Tibial artery (tissue), 4 donors: ENCODE measurements at regions not wholly inside any gene's neighbourhood (a gene's known extent, or its start where the extent isn't known, plus 50 kb on each side); places are given as distances from the start of the nearest gene placed in this dataset.

Experiments
- DNase-seq, 2 donors: peaks; one replicate each; pipeline ENCODE4 v3.0.0-alpha.2; 2019
- H3K27ac ChIP-seq, 2 donors: fragments of 200-600 bp; sonication (generic) in 1 of 2; 1 replicate in 1 of 2; 2 replicates in 1 of 2; pipeline ENCODE4 v1.5.1; 2018 to 2019; ENCODE audit warnings: mild to moderate bottlenecking in 1 of 2
- H3K27me3 ChIP-seq, 2 donors: fragments of 200-600 bp; sonication (generic) in 1 of 2; one replicate each; pipeline versions ENCODE4 v1.5.1 to v1.6.0; 2016 to 2019
- H3K36me3 ChIP-seq, 3 donors: fragments of 200-600 bp; sonication (generic) in 2 of 3; one replicate each; pipeline ENCODE4 v1.5.1; 2016 to 2019; ENCODE audit warnings: mild to moderate bottlenecking in 2 of 3
- H3K4me1 ChIP-seq, 4 donors: fragments of 200-600 bp; sonication (generic) in 2 of 4; 1 replicate in 3 of 4; 2 replicates in 1 of 4; pipeline ENCODE4 v1.5.1; 2016 to 2019
- H3K4me3 ChIP-seq, 2 donors: fragments of 200-600 bp; sonication (generic) in 1 of 2; 1 replicate in 1 of 2; 2 replicates in 1 of 2; pipeline ENCODE4 v1.5.1; 2018 to 2019; ENCODE audit warnings: mild to moderate bottlenecking in 2 of 2
- H3K9me3 ChIP-seq, 3 donors: fragments of 200-600 bp; sonication (generic) in 1 of 3; one replicate each; pipeline ENCODE4 v1.5.1; 2016 to 2019
- intact Hi-C: fragments of 100-400 bp; cut with DNase I; formaldehyde crosslinking; loops from one replicate; pipeline ENCODE4 v1.15.0; 2023; ENCODE audit warnings: low total_unique reads
- TF ChIP-seq, protein P1 (sequence below), 2 experiments: fragments of 200-600 bp in 1 of 2; fragments of 450-650 bp in 1 of 2; IDR thresholded peaks; one replicate each; pipeline ENCODE4 v1.5.1; 2017 to 2019; ENCODE audit warnings: antibody characterized with exemption in 2 of 2, mild to moderate bottlenecking in 1 of 2, moderate library complexity in 1 of 2

DNA sequence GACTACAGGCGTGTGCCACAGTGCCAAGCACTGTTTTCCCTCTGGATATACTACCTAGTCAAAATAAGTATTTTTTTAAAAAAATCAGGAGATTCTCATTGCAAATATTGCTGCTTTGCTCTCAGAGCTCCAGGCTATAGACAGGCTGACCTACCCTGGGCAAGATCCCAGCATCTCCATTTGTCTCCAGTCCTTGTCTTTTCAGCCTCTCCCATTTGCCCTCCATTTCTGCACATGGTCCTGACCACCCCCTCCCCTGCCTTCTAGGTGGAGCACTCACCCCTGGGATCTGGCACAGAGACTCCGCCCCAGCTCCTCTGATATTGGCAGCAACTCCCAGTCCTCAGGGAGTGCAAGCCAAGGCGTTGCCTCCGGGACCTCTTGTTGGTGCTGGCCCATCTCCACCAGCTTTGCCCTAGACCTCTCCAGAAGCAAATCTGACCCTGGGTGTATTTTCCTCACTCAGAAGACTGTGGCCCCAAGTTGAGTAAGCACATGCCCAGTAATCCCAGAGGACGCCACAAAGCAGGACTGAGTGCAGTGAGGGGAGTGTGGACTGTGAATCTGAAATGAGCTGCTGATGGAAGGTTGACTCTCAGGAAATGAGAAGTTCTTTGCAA is 120.6 kb downstream of the MTPAP start:
- intact Hi-C loops, result no loop called here
- peak; percentile 29 to 86 for DNase-seq
- peak overlapping the region in 1 of 2 donors; percentile 36 for H3K27ac ChIP-seq
- H3K9me3 ChIP-seq, result no peaks in the 10 kb centered on the region
- TF ChIP-seq, protein P1, sequence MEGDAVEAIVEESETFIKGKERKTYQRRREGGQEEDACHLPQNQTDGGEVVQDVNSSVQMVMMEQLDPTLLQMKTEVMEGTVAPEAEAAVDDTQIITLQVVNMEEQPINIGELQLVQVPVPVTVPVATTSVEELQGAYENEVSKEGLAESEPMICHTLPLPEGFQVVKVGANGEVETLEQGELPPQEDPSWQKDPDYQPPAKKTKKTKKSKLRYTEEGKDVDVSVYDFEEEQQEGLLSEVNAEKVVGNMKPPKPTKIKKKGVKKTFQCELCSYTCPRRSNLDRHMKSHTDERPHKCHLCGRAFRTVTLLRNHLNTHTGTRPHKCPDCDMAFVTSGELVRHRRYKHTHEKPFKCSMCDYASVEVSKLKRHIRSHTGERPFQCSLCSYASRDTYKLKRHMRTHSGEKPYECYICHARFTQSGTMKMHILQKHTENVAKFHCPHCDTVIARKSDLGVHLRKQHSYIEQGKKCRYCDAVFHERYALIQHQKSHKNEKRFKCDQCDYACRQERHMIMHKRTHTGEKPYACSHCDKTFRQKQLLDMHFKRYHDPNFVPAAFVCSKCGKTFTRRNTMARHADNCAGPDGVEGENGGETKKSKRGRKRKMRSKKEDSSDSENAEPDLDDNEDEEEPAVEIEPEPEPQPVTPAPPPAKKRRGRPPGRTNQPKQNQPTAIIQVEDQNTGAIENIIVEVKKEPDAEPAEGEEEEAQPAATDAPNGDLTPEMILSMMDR (IDR thresholded peaks at IDR 0.05), result no peak
- H3K4me3 ChIP-seq, result no peak overlapping the region
- peaks cover 0 to 33% (median 23%) of the 10 kb centered on the region in 4 donors for H3K4me1 ChIP-seq
- H3K36me3 ChIP-seq, result no peaks in the 10 kb centered on the region
- H3K27me3 ChIP-seq, result no peaks in the 10 kb centered on the region

DNA sequence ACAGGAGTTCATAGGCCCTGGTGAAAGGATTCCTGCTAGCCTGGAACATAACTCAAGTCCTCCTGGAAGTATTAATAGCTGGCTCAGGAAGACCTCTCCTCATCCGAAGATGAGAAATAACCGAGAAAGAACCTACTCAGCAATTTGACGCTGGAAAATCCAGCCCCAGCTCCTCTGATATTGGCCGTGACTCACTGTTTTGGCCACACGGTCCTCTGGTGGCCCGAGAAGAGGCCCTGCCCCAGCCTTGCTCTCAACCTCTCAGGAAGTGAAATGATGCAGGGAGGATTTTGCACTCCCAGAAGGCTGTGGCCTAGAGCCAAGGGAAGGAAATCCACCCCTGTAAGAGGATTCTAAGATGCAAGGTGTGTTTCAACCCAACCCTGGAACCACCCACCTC is 121.6 kb downstream of the MTPAP start:
- TF ChIP-seq, protein P1 (IDR thresholded peaks at IDR 0.05), result no peak
- Histone ChIP-seq H3K9me3 (no peaks in the 10 kb centered on the region), H3K27me3 (no peaks in the 10 kb centered on the region), H3K27ac (peak overlapping the region; percentile 36 to 52), H3K4me3 (no peak overlapping the region), H3K36me3 (no peaks in the 10 kb centered on the region), H3K4me1 (peaks cover 0 to 33% (median 23%) of the 10 kb centered on the region in 4 donors)
- no peak for DNase-seq
- intact Hi-C loops, result no loop called here

DNA sequence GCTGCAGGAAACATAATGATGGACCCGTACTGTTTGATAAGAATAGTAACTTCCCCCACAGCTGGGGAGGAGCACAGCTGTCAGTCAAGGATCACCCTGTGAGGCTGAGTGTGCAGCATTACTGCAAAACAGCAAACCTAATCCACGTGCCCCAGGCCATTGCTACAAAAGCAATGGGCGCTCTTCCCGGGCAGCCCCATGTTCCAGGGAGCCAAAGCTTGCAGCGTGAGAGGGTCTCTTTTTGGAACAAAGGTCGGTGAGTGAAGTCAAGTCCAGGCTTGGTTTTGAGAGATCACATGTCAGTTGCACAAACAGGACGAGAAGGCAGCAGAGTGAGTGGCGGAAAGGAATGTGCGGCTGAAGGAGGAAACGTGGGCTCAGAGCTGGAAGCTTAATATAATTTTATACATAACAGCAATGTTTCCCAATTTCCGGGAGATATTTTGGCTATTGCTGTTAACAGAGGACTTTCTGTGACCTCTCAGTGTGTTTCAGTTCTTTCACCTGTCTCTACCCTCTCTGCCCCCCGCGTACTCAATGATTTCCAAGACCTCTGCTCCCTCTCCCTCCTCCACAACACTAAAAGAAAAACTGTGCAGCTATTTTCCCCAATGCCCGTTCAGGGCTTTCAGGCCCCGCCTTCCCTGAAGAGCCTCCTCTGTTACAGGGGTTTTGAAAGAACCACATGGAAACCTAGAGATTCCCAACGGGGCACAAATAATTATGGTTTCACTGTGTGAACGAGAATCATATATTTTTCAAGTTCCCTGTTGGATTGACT is 128.9 kb downstream of the MTPAP start:
- Histone ChIP-seq H3K27me3 (no peaks in the 10 kb centered on the region), H3K4me3 (peak overlapping the region; percentile 13 to 14), H3K27ac (peak overlapping the region; percentile 33 to 44), H3K9me3 (no peaks in the 10 kb centered on the region), H3K4me1 (peaks cover 0 to 21% (median 5%) of the 10 kb centered on the region in 4 donors), H3K36me3 (no peaks in the 10 kb centered on the region)
- TF ChIP-seq, protein P1 (IDR thresholded peaks at IDR 0.05), result no peak
- intact Hi-C loops, result no loop called here
- DNase-seq, result peak in 1 of 2 donors; percentile 34

DNA sequence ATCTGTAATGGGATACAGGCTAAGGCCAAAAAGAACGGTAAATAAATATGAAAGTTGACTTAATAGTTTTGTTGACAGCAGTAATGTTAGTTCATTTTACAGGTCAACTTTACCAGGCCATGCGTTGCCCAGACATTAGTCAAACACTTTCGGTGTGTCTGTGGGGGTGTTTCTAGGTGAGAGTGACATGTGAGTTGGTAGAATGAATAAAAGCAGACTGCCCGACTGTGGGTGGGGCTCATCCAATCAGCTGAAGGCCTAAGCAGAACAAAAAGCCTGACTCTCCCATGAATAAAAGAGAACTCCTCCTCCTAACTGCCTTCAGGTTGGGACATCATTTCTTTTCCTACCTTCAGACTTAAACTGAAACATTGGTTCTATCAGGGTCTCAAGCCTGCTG is 132.3 kb downstream of the MTPAP start:
- TF ChIP-seq, protein P1 (IDR thresholded peaks at IDR 0.05), result no peak
- H3K36me3 ChIP-seq, result no peaks in the 10 kb centered on the region
- no peak overlapping the region for H3K4me3 ChIP-seq
- H3K27ac ChIP-seq, result no peak overlapping the region
- peaks cover 0 to 25% (median 5%) of the 10 kb centered on the region in 4 donors for H3K4me1 ChIP-seq
- intact Hi-C loops, result no loop called here
- no peaks in the 10 kb centered on the region for H3K27me3 ChIP-seq
- H3K9me3 ChIP-seq, result no peaks in the 10 kb centered on the region
- DNase-seq, result no peak

DNA sequence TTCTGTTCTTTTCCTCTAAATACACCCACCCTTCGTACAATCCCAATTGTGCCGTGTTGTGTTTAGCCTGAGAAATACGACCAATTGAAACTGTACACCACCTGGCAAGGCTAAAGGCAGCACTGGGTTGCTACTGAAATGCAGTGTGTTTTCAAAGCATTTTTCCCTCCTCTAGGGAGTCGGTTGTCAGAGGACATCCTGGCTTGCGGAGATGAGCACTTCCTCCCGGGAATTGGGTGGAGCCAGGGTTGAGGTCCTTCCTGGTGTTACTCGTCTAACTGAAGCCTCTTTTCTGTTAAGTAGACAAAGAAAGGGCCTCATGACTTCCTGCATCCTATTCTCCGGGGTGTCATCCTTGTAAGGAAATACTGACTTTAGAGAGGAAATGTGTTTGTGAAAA is 133.5 kb downstream of the MTPAP start:
- H3K4me3 ChIP-seq, result no peak overlapping the region
- DNase-seq, result no peak
- H3K27me3 ChIP-seq, result no peaks in the 10 kb centered on the region
- H3K36me3 ChIP-seq, result no peaks in the 10 kb centered on the region
- H3K4me1 ChIP-seq, result peaks cover 0 to 21% (median 4%) of the 10 kb centered on the region in 4 donors
- H3K9me3 ChIP-seq, result no peaks in the 10 kb centered on the region
- intact Hi-C loops, result no loop called here
- H3K27ac ChIP-seq, result no peak overlapping the region
- TF ChIP-seq, protein P1 (IDR thresholded peaks at IDR 0.05), result no peak
